ENCODE measurements at regions not wholly inside any gene's neighbourhood (a gene's known extent, or its start where the extent isn't known, plus 50 kb on each side); places are given as distances from the start of the nearest gene placed in this dataset.

DNA sequence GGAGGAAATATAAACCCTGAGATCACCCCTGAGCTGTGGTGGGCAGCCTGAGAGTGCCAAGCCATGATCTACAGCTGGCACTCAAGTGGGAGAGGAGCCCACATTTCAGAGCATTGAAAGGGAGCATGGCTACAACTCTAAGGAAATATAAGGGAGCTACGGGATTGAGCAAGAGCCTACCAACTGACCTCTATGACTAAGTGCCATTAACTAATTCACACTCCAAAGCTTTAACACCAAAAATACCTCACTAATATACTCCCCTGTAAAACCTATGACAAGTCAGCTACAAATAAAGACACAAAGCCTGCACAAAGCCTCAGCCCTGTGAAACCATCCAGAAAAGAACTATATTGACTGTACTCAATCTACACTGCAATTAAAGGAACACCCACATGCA is 286.8 kb upstream of the RPS23 start:
- Mint-ChIP-seq H3K27ac (no peak overlapping the region), H3K4me1 (no peaks in the 10 kb centered on the region), H3K4me3 (no peak overlapping the region), H3K9me3 (peaks cover 19% of the 10 kb centered on the region), H3K36me3 (no peaks in the 10 kb centered on the region), H3K27me3 (ENCODE audit: low read depth) (no peaks in the 10 kb centered on the region; the same call in 1 of the 2 replicates)
- ChIA-PET POLR2A (no interaction called here), CTCF (no interaction called here)
- TF ChIP-seq, protein P1, sequence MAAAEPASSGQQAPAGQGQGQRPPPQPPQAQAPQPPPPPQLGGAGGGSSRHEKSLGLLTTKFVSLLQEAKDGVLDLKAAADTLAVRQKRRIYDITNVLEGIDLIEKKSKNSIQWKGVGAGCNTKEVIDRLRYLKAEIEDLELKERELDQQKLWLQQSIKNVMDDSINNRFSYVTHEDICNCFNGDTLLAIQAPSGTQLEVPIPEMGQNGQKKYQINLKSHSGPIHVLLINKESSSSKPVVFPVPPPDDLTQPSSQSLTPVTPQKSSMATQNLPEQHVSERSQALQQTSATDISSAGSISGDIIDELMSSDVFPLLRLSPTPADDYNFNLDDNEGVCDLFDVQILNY (CRISPR knock-in tag; IDR thresholded peaks at IDR 0.05): no peak
- DNase-seq (ENCODE audit: low spot score) (no peak), ATAC-seq (no peak)

DNA sequence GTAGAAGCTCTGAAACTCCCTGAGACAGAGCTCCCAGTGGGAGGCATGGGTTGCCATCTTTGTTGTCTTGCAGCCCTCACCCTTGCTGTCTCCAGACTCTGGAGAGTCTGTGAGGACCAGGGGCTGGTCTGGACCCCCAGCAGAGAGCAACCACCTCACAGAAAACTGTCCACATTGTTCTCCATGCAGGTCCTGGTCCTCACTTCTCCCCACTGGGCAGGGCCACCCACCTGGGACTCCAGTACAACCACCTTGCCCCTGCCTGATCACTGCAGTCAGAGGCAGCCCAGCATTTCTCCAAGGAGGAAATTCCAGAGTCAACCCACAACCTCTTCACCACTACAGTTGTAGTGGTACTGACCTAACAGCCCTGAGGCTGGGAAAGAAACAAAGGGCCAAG is 285.6 kb upstream of the RPS23 start:
- ATAC-seq (no peak), DNase-seq (ENCODE audit: low spot score) (no peak)
- H3K27me3 Mint-ChIP-seq (ENCODE audit: low read depth): no peaks in the 10 kb centered on the region; the same call in 1 of the 2 replicates
- ChIA-PET CTCF (no interaction called here), POLR2A (no interaction called here)
- no peak overlapping the region for H3K27ac Mint-ChIP-seq
- TF ChIP-seq JUN (CRISPR knock-in tag; IDR thresholded peaks at IDR 0.05) (no peak), MXD4 (CRISPR knock-in tag; IDR thresholded peaks at IDR 0.05; ENCODE audit: borderline replicate concordance) (no peak), ETV6 (CRISPR knock-in tag; IDR thresholded peaks at IDR 0.05) (no peak)
- TF ChIP-seq, protein P2, sequence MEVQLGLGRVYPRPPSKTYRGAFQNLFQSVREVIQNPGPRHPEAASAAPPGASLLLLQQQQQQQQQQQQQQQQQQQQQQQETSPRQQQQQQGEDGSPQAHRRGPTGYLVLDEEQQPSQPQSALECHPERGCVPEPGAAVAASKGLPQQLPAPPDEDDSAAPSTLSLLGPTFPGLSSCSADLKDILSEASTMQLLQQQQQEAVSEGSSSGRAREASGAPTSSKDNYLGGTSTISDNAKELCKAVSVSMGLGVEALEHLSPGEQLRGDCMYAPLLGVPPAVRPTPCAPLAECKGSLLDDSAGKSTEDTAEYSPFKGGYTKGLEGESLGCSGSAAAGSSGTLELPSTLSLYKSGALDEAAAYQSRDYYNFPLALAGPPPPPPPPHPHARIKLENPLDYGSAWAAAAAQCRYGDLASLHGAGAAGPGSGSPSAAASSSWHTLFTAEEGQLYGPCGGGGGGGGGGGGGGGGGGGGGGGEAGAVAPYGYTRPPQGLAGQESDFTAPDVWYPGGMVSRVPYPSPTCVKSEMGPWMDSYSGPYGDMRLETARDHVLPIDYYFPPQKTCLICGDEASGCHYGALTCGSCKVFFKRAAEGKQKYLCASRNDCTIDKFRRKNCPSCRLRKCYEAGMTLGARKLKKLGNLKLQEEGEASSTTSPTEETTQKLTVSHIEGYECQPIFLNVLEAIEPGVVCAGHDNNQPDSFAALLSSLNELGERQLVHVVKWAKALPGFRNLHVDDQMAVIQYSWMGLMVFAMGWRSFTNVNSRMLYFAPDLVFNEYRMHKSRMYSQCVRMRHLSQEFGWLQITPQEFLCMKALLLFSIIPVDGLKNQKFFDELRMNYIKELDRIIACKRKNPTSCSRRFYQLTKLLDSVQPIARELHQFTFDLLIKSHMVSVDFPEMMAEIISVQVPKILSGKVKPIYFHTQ (CRISPR knock-in tag; IDR thresholded peaks at IDR 0.05): no peak
- TF ChIP-seq, protein P3, sequence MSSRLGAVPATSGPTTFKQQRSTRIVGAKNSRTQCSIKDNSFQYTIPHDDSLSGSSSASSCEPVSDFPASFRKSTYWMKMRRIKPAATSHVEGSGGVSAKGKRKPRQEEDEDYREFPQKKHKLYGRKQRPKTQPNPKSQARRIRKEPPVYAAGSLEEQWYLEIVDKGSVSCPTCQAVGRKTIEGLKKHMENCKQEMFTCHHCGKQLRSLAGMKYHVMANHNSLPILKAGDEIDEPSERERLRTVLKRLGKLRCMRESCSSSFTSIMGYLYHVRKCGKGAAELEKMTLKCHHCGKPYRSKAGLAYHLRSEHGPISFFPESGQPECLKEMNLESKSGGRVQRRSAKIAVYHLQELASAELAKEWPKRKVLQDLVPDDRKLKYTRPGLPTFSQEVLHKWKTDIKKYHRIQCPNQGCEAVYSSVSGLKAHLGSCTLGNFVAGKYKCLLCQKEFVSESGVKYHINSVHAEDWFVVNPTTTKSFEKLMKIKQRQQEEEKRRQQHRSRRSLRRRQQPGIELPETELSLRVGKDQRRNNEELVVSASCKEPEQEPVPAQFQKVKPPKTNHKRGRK (CRISPR knock-in tag; IDR thresholded peaks at IDR 0.05; ENCODE audit: borderline replicate concordance): no peak
- TF ChIP-seq, protein P4, sequence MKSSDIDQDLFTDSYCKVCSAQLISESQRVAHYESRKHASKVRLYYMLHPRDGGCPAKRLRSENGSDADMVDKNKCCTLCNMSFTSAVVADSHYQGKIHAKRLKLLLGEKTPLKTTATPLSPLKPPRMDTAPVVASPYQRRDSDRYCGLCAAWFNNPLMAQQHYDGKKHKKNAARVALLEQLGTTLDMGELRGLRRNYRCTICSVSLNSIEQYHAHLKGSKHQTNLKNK (CRISPR knock-in tag; IDR thresholded peaks at IDR 0.05): no peak
- TF ChIP-seq, protein P5, sequence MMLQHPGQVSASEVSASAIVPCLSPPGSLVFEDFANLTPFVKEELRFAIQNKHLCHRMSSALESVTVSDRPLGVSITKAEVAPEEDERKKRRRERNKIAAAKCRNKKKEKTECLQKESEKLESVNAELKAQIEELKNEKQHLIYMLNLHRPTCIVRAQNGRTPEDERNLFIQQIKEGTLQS (CRISPR knock-in tag; conservative IDR thresholded peaks at IDR 0.05): no peak
- TF ChIP-seq, protein P6, sequence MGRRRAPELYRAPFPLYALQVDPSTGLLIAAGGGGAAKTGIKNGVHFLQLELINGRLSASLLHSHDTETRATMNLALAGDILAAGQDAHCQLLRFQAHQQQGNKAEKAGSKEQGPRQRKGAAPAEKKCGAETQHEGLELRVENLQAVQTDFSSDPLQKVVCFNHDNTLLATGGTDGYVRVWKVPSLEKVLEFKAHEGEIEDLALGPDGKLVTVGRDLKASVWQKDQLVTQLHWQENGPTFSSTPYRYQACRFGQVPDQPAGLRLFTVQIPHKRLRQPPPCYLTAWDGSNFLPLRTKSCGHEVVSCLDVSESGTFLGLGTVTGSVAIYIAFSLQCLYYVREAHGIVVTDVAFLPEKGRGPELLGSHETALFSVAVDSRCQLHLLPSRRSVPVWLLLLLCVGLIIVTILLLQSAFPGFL (CRISPR knock-in tag; IDR thresholded peaks at IDR 0.05; ENCODE audit: borderline replicate concordance): no peak
- H3K9me3 Mint-ChIP-seq: peaks cover 19% of the 10 kb centered on the region
- H3K4me3 Mint-ChIP-seq: no peak overlapping the region
- H3K36me3 Mint-ChIP-seq: no peaks in the 10 kb centered on the region
- no peaks in the 10 kb centered on the region for H3K4me1 Mint-ChIP-seq

DNA sequence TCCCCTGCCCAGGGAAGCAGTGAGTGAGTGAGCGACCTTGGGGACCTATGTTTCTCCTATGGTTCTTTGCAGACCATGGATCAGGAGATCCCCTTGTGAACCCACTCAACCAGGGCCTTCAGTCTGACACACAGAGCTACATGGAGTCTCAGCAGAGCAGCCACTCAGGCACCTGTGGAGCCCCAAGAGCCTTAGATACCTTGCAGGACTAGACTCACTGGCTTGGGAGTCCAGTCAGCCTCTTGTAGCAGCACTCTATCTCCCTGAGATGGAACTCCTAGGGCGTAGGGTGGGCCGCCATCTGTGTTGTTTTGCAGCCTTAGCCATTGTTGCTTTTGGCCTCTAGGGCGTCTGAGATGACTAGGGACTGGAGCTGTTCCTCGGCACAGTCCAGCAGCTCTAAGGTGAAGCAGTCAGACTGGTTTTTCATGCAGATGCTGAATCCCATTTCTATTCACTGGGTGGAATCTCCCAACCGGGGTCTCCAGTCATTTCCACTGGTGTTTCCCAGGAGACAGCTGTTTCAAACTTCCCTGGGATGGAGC is 284.6 kb upstream of the RPS23 start:
- Mint-ChIP-seq H3K4me3 (no peak overlapping the region), H3K9me3 (peaks cover 22% of the 10 kb centered on the region), H3K4me1 (no peaks in the 10 kb centered on the region), H3K36me3 (no peaks in the 10 kb centered on the region), H3K27me3 (ENCODE audit: low read depth) (no peaks in the 10 kb centered on the region; the same call in 1 of the 2 replicates), H3K27ac (no peak overlapping the region)
- CTCF ChIA-PET: no interaction called here
- TF ChIP-seq, protein P7, sequence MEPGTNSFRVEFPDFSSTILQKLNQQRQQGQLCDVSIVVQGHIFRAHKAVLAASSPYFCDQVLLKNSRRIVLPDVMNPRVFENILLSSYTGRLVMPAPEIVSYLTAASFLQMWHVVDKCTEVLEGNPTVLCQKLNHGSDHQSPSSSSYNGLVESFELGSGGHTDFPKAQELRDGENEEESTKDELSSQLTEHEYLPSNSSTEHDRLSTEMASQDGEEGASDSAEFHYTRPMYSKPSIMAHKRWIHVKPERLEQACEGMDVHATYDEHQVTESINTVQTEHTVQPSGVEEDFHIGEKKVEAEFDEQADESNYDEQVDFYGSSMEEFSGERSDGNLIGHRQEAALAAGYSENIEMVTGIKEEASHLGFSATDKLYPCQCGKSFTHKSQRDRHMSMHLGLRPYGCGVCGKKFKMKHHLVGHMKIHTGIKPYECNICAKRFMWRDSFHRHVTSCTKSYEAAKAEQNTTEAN (CRISPR knock-in tag; IDR thresholded peaks at IDR 0.05): no peak
- TF ChIP-seq RORB (CRISPR knock-in tag; IDR thresholded peaks at IDR 0.05) (no peak), SP1 (CRISPR knock-in tag; conservative IDR thresholded peaks at IDR 0.05) (no peak), GABPB1 (CRISPR knock-in tag; IDR thresholded peaks at IDR 0.05) (no peak), EMX1 (CRISPR knock-in tag; IDR thresholded peaks at IDR 0.05) (no peak), ZNF396 (CRISPR knock-in tag; IDR thresholded peaks at IDR 0.05; ENCODE audit: borderline replicate concordance) (no peak), TEAD4 (CRISPR knock-in tag; IDR thresholded peaks at IDR 0.05) (no peak), PRRX2 (CRISPR knock-in tag; IDR thresholded peaks at IDR 0.05) (no peak), ZBTB21 (CRISPR knock-in tag; IDR thresholded peaks at IDR 0.05; ENCODE audit: borderline replicate concordance) (no peak)
- TF ChIP-seq, protein P6 (CRISPR knock-in tag; IDR thresholded peaks at IDR 0.05; ENCODE audit: borderline replicate concordance): no peak
- TF ChIP-seq, protein P8, sequence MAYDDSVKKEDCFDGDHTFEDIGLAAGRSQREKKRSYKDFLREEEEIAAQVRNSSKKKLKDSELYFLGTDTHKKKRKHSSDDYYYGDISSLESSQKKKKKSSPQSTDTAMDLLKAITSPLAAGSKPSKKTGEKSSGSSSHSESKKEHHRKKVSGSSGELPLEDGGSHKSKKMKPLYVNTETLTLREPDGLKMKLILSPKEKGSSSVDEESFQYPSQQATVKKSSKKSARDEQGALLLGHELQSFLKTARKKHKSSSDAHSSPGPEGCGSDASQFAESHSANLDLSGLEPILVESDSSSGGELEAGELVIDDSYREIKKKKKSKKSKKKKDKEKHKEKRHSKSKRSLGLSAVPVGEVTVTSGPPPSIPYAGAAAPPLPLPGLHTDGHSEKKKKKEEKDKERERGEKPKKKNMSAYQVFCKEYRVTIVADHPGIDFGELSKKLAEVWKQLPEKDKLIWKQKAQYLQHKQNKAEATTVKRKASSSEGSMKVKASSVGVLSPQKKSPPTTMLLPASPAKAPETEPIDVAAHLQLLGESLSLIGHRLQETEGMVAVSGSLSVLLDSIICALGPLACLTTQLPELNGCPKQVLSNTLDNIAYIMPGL (CRISPR knock-in tag; IDR thresholded peaks at IDR 0.05): no peak
- no peak for DNase-seq (ENCODE audit: low spot score)
- ATAC-seq: no peak; the same call in 1 of the 2 replicates
- POLR2A ChIA-PET: no interaction called here
